ENCODE measurements at regions not wholly inside any gene's neighbourhood (a gene's known extent, or its start where the extent isn't known, plus 50 kb on each side); places are given as distances from the start of the nearest gene placed in this dataset.

- Histone ChIP-seq H3K9me3 (no peaks in the 10 kb centered on the region), H3K36me3 (replicated peaks in 1 of 2; ENCODE audit: insufficient read depth in 1 of 2, low read depth in 2 of 2) (no peaks in the 10 kb centered on the region), H3K4me3 (no peak overlapping the region), H3K4me1 (no peaks in the 10 kb centered on the region), H3K27ac (no peak overlapping the region), H3K27me3 (no peaks in the 10 kb centered on the region)
- no peak for TF ChIP-seq POLR2A (IDR thresholded peaks at IDR 0.05)
- TF ChIP-seq CTCF (IDR thresholded peaks at IDR 0.05), result no peak
- ATAC-seq (no peak), DNase-seq (no peak)
- 0 to 5% methylated on average over 1 of the region's 1 CpG for WGBS, 2 donors
- intact Hi-C loops (cut with DNase I), result no loop called here
Observed at GRCh38 chrX:139078342-139078741, 366.8 kb upstream of the FGF13 start.

- no peak for TF ChIP-seq POLR2A (IDR thresholded peaks at IDR 0.05)
- no peak for TF ChIP-seq CTCF (IDR thresholded peaks at IDR 0.05)
- 37 to 45% methylated on average over 5 of the region's 5 CpGs for WGBS, 2 donors
- ATAC-seq, result no peak
Observed at GRCh38 chrX:139077281-139078250, 366.0 kb upstream of the FGF13 start.

GRCh38 chrX:139063364-139063763 is 351.8 kb upstream of the FGF13 start:
- DNase-seq (no peak), ATAC-seq (no peak)
- no peak overlapping the region for H3K4me3 ChIP-seq
- no peak for TF ChIP-seq POLR2A (IDR thresholded peaks at IDR 0.05)
- intact Hi-C loops (cut with DNase I), result no loop called here
- WGBS, 2 donors, result 39 to 53% methylated on average over 2 of the region's 2 CpGs
- no peaks in the 10 kb centered on the region for H3K4me1 ChIP-seq
- no peaks in the 10 kb centered on the region for H3K9me3 ChIP-seq
- H3K27me3 ChIP-seq, result no peaks in the 10 kb centered on the region
- H3K27ac ChIP-seq, result no peak overlapping the region
- H3K36me3 ChIP-seq (replicated peaks in 1 of 2; ENCODE audit: insufficient read depth in 1 of 2, low read depth in 2 of 2), result no peaks in the 10 kb centered on the region

More at GRCh38 chrX:139077281-139078250, 366.0 kb upstream of the FGF13 start:
- no peaks in the 10 kb centered on the region for H3K9me3 ChIP-seq
- intact Hi-C loops (cut with DNase I), result no loop called here
- no peak for DNase-seq
- no peak overlapping the region for H3K27ac ChIP-seq
- no peaks in the 10 kb centered on the region for H3K36me3 ChIP-seq (replicated peaks in 1 of 2; ENCODE audit: insufficient read depth in 1 of 2, low read depth in 2 of 2)
- H3K4me3 ChIP-seq, result no peak overlapping the region
- no peaks in the 10 kb centered on the region for H3K27me3 ChIP-seq
- H3K4me1 ChIP-seq, result no peaks in the 10 kb centered on the region

GRCh38 chrX:139058831-139059495 is 347.4 kb upstream of the FGF13 start:
- Histone ChIP-seq H3K27me3 (no peaks in the 10 kb centered on the region), H3K4me1 (no peaks in the 10 kb centered on the region), H3K4me3 (no peak overlapping the region), H3K9me3 (no peaks in the 10 kb centered on the region), H3K36me3 (replicated peaks in 1 of 2; ENCODE audit: insufficient read depth in 1 of 2, low read depth in 2 of 2) (no peaks in the 10 kb centered on the region), H3K27ac (no peak overlapping the region)
- ATAC-seq (no peak), DNase-seq (no peak)
- WGBS, 2 donors, result 36 to 53% methylated on average over 4 of the region's 4 CpGs
- intact Hi-C loops (cut with DNase I), result no loop called here
- TF ChIP-seq CTCF (IDR thresholded peaks at IDR 0.05) (no peak), POLR2A (IDR thresholded peaks at IDR 0.05) (no peak)

GRCh38 chrX:139052461-139052860 is 340.9 kb upstream of the FGF13 start:
- Histone ChIP-seq H3K27me3 (no peaks in the 10 kb centered on the region), H3K4me1 (no peaks in the 10 kb centered on the region), H3K36me3 (replicated peaks in 1 of 2; ENCODE audit: insufficient read depth in 1 of 2, low read depth in 2 of 2) (no peaks in the 10 kb centered on the region), H3K27ac (no peak overlapping the region), H3K9me3 (no peaks in the 10 kb centered on the region), H3K4me3 (no peak overlapping the region)
- TF ChIP-seq POLR2A (IDR thresholded peaks at IDR 0.05) (no peak), CTCF (IDR thresholded peaks at IDR 0.05) (no peak)
- ATAC-seq (no peak), DNase-seq (no peak)
- intact Hi-C loops (cut with DNase I), result no loop called here
- 64 to 69% methylated on average over 3 of the region's 3 CpGs for WGBS, 2 donors
